ENCODE measurements at regions not wholly inside any gene's neighbourhood (a gene's known extent, or its start where the extent isn't known, plus 50 kb on each side); places are given as distances from the start of the nearest gene placed in this dataset.

- no peak overlapping the region for H4K5ac ChIP-seq (ENCODE audit: insufficient read length, low read depth, low read length)
- H2BK5ac ChIP-seq (ENCODE audit: low read depth, low read length), result no peak overlapping the region
- no peak for DNase-seq (ENCODE audit: low read depth in 1 of 2, low spot score in 2 of 2)
- H3K23me2 ChIP-seq (ENCODE audit: low read depth, low read length), result no peaks in the 10 kb centered on the region
- POLR2A ChIA-PET (ENCODE audit: partially characterized antibody), result interaction anchor here (1.4 kb wide), 1 partner anchor 14 kb away, joined by 3 read pairs; no protein-coding TSS in a partner anchor
- H3K79me2 ChIP-seq (ENCODE audit: control insufficient read depth in 1 of 2, insufficient read depth in 2 of 2, low read length in 2 of 2), result no peaks in the 10 kb centered on the region
- no peak overlapping the region for H4K91ac ChIP-seq (replicated peaks; ENCODE audit: insufficient read length, low read length)
- 89% methylated on average over 2 of the region's 2 CpGs; no CpG with 5 or more reads in 1 of the 2 experiments for WGBS, 2 experiments (ENCODE audit: extremely low coverage in 1 of 2, insufficient coverage in 1 of 2, insufficient read length in 1 of 2, insufficient replicate concordance in 2 of 2, low coverage in 1 of 2, low lambda C conversion rate in 2 of 2, missing lambda C conversion rate in 1 of 2)
- no peaks in the 10 kb centered on the region for H4K20me1 ChIP-seq (replicated peaks in 1 of 2; ENCODE audit: control insufficient read depth in 1 of 2, insufficient read depth in 2 of 2, low read length in 2 of 2)
- no peak overlapping the region for H2BK120ac ChIP-seq (replicated peaks; ENCODE audit: low read depth, low read length)
- H3K27me3 ChIP-seq (replicated peaks in 1 of 4; ENCODE audit: control insufficient read depth in 3 of 4, extremely low read depth in 1 of 4, insufficient read depth in 3 of 4, low read length in 3 of 4), result no peaks in the 10 kb centered on the region
- no peak overlapping the region for H3K4ac ChIP-seq (replicated peaks; ENCODE audit: insufficient read length, low read depth, low read length)
- no peak overlapping the region for H4K8ac ChIP-seq (ENCODE audit: extremely low read depth, insufficient read depth, low read length)
- H3K4me3 ChIP-seq (ENCODE audit: extremely low read depth in 1 of 4, insufficient read depth in 2 of 4, low read depth in 3 of 4, low read length in 4 of 4), result no peak overlapping the region
- H3K56ac ChIP-seq (replicated peaks; ENCODE audit: insufficient read length, low read depth, low read length), result no peak overlapping the region
- no peaks in the 10 kb centered on the region for H3K4me1 ChIP-seq (replicated peaks in 1 of 4; ENCODE audit: control insufficient read depth in 3 of 4, insufficient read depth in 4 of 4, low read length in 3 of 4)
- no peak overlapping the region for H3K18ac ChIP-seq (ENCODE audit: extremely low read depth, low read length)
- no peak overlapping the region for H2AFZ ChIP-seq (ENCODE audit: low read length)
- no peak overlapping the region for H2BK20ac ChIP-seq (ENCODE audit: low read length)
- H3K23ac ChIP-seq (ENCODE audit: insufficient read length), result no peak overlapping the region
- FAIRE-seq, result no peak
- no peak overlapping the region for H3K4me2 ChIP-seq (ENCODE audit: insufficient read depth in 1 of 2, low read depth in 2 of 2, low read length in 2 of 2)
- no peaks in the 10 kb centered on the region for H3K79me1 ChIP-seq (ENCODE audit: low read depth, low read length)
- no peak for TF ChIP-seq CEBPB (IDR thresholded peaks at IDR 0.05; ENCODE audit: low read depth, low read length)
- TF ChIP-seq POLR2AphosphoS5 (IDR thresholded peaks at IDR 0.05; ENCODE audit: low read depth, low read length), result no peak
- H3K27ac ChIP-seq (ENCODE audit: low read depth, low read length), result no peak overlapping the region
- CTCF ChIA-PET (ENCODE audit: partially characterized antibody), result interaction anchor here (0.6 to 2.1 kb wide), 4 partner anchors 8 to 14 kb away, joined by 3 to 9 read pairs (median 4); no protein-coding TSS in a partner anchor
- H2BK12ac ChIP-seq (ENCODE audit: low read depth, low read length), result no peak overlapping the region
- no peak overlapping the region for H2AK5ac ChIP-seq (ENCODE audit: low read depth, low read length)
- no peak overlapping the region for H3K14ac ChIP-seq (ENCODE audit: insufficient read length)
- no peak overlapping the region for H3K9ac ChIP-seq (replicated peaks in 1 of 4; ENCODE audit: extremely low read depth in 1 of 4, low read depth in 3 of 4, low read length in 3 of 4)
- H2BK15ac ChIP-seq (ENCODE audit: low read length), result no peak overlapping the region
- peaks cover 12 to 14% of the 10 kb centered on the region in 2 experiments; a peak in 1 of 4 replicates for H3K9me3 ChIP-seq (ENCODE audit: insufficient read depth in 2 of 2, low read depth in 1 of 2, low read length in 1 of 2)
- H3K36me3 ChIP-seq (ENCODE audit: control insufficient read depth in 2 of 4, insufficient read depth in 4 of 4, low read length in 3 of 4), result 0 out of 8 replicates have a peak, but pooled peaks cover 0 to 5% (median 0%) of the 10 kb centered on the region in 4 experiments
These were observed 264.8 kb upstream of the CDH11 start for GRCh38 chr16:65386672-65387071.

All from H1 (cell line).